Neural crest cell (in vitro differentiated cells): ENCODE measurements at regions not wholly inside any gene's neighbourhood (a gene's known extent, or its start where the extent isn't known, plus 50 kb on each side); places are given as distances from the start of the nearest gene placed in this dataset.

Experiments
- DNase-seq: peaks from one replicate; pipeline ENCODE4 v3.0.0; 2021; ENCODE audit warnings: low read depth, mixed read lengths, low spot score
- H3K27ac Mint-ChIP-seq: one replicate; pipeline ENCODE4 v1.8.0; 2021; ENCODE audit warnings: mild to moderate bottlenecking, mixed read lengths; ENCODE audit not compliant: unreplicated experiment
- H3K27me3 Mint-ChIP-seq: 2 replicates; pipeline ENCODE4 v1.8.0; 2021; ENCODE audit warnings: low read depth, mild to moderate bottlenecking, mixed read lengths
- H3K36me3 Mint-ChIP-seq: 2 replicates; pipeline ENCODE4 v1.8.0; 2021; ENCODE audit warnings: low read depth, mild to moderate bottlenecking, mixed read lengths
- H3K4me1 Mint-ChIP-seq: 2 replicates; pipeline ENCODE4 v1.8.0; 2021; ENCODE audit warnings: mixed read lengths
- H3K4me3 Mint-ChIP-seq: one replicate; pipeline ENCODE4 v1.8.0; 2021; ENCODE audit warnings: mild to moderate bottlenecking, mixed read lengths
- H3K9me3 Mint-ChIP-seq: 2 replicates; pipeline ENCODE4 v1.8.0; 2021; ENCODE audit warnings: mixed read lengths
- TF ChIP-seq, protein P1 (sequence below): fragments of 200-600 bp; sonication (generic); conservative IDR thresholded peaks from 2 replicates; pipeline ENCODE4 v1.5.0; 2021; ENCODE audit warnings: antibody characterized with exemption, mild to moderate bottlenecking

DNA sequence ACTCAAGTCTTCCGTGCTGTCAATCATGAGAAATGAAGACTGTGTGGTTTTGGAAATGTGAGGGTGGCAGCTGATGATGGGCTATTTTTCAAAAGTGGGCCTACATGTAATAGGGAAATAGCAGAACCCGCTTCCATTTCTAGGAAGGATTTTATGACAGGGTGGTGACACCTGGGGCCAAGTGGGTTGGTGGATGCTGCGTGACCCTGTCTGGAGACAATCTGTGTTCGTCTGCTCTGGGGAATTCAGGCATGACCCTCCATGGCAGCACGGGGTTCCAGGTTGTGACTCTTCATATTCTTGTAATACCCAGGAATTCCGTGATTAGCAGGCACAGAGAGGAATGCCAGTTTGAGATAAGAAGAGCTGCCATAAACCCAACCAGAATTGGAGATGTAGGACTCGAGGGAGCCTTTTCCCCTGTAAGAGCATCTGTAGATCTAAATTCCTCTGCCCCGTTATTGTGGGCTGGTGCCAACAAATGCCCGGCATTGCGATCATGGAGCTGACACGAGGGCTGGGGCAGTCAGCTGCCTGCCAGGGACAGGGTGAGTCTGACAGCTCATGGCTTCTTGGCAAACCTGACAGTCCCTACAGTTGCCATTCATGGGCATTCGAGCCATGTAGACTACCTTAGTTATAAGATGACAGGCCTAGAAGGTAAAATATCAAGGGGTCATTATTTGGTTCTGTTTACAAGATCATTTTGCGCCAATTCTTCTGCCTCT is 279.7 kb downstream of the GADD45G start:
- no peak overlapping the region for H3K27ac Mint-ChIP-seq
- no peaks in the 10 kb centered on the region for H3K9me3 Mint-ChIP-seq
- H3K4me1 Mint-ChIP-seq, result no peaks in the 10 kb centered on the region
- DNase-seq, result no peak
- H3K27me3 Mint-ChIP-seq, result no peaks in the 10 kb centered on the region
- H3K4me3 Mint-ChIP-seq, result no peak overlapping the region
- TF ChIP-seq, protein P1, sequence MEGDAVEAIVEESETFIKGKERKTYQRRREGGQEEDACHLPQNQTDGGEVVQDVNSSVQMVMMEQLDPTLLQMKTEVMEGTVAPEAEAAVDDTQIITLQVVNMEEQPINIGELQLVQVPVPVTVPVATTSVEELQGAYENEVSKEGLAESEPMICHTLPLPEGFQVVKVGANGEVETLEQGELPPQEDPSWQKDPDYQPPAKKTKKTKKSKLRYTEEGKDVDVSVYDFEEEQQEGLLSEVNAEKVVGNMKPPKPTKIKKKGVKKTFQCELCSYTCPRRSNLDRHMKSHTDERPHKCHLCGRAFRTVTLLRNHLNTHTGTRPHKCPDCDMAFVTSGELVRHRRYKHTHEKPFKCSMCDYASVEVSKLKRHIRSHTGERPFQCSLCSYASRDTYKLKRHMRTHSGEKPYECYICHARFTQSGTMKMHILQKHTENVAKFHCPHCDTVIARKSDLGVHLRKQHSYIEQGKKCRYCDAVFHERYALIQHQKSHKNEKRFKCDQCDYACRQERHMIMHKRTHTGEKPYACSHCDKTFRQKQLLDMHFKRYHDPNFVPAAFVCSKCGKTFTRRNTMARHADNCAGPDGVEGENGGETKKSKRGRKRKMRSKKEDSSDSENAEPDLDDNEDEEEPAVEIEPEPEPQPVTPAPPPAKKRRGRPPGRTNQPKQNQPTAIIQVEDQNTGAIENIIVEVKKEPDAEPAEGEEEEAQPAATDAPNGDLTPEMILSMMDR, result no peak
- H3K36me3 Mint-ChIP-seq, result no peaks in the 10 kb centered on the region

GRCh38 chr9:89885156-89885555 is 280.3 kb downstream of the GADD45G start:
- Mint-ChIP-seq H3K27me3 (no peaks in the 10 kb centered on the region), H3K4me3 (no peak overlapping the region), H3K36me3 (no peaks in the 10 kb centered on the region), H3K9me3 (no peaks in the 10 kb centered on the region), H3K27ac (no peak overlapping the region), H3K4me1 (no peaks in the 10 kb centered on the region)
- no peak for DNase-seq
- TF ChIP-seq, protein P1, result no peak

DNA sequence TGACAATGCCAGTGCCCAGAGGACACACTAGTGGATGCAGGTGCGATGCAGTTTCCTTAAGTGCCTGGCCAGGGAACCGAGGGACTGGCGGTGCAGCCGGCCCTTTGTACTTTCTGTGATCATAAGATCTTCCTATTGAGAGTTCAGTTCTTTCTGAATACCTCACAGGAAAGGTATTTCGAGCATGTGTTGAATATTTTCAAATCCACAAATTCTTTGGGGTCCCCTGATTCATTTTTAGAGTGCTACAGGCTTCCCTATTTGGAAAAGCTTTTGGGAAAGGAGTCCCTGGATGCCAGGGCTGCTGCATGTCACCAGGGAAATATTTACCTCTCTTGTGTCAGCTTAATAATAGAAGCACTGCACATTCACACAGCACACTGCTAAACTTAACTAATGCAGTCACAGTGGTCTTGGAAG is 281.5 kb downstream of the GADD45G start:
- Mint-ChIP-seq H3K27ac (no peak overlapping the region), H3K4me3 (no peak overlapping the region), H3K9me3 (no peaks in the 10 kb centered on the region), H3K27me3 (no peaks in the 10 kb centered on the region), H3K4me1 (no peaks in the 10 kb centered on the region), H3K36me3 (no peaks in the 10 kb centered on the region)
- no peak for DNase-seq
- TF ChIP-seq, protein P1, result no peak

DNA sequence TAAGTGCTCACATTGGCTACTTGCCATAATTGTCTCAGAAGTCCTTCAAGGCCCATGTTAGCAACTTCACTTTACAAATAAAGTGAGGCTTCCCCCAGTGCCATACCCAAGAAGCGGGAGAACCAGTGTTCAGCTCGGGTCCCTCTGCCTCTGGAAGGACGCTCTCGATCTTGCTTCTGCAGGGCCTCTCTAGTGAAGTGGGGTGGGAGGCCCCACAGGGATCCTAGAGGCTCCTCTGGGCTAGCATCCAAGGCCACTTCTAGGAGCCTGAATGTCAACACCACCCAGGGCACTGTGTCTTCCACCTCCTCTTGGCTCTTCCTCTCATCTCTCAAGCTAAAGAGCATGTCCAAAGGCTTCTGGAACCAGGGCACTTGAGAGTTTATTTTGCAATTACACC is 282.5 kb downstream of the GADD45G start:
- TF ChIP-seq, protein P1, result no peak
- Mint-ChIP-seq H3K4me3 (no peak overlapping the region), H3K4me1 (no peaks in the 10 kb centered on the region), H3K27ac (no peak overlapping the region), H3K9me3 (no peaks in the 10 kb centered on the region), H3K27me3 (no peaks in the 10 kb centered on the region), H3K36me3 (no peaks in the 10 kb centered on the region)
- no peak for DNase-seq

- TF ChIP-seq, protein P1, result no peak
- no peak for DNase-seq
- H3K27me3 Mint-ChIP-seq, result no peaks in the 10 kb centered on the region
- H3K4me1 Mint-ChIP-seq, result no peaks in the 10 kb centered on the region
- H3K4me3 Mint-ChIP-seq, result no peak overlapping the region
- H3K9me3 Mint-ChIP-seq, result no peaks in the 10 kb centered on the region
- H3K36me3 Mint-ChIP-seq, result no peaks in the 10 kb centered on the region
- H3K27ac Mint-ChIP-seq, result no peak overlapping the region
Measured at GRCh38 chr9:89888233-89888632, 283.4 kb downstream of the GADD45G start.
